ENCODE measurements at regions not wholly inside any gene's neighbourhood (a gene's known extent, or its start where the extent isn't known, plus 50 kb on each side); places are given as distances from the start of the nearest gene placed in this dataset.

- no peaks in the 10 kb centered on the region for H3K9me3 Mint-ChIP-seq
- Histone ChIP-seq H3K4me3 (ENCODE audit: control insufficient read depth in 1 of 2, extremely low read depth in 1 of 2, low read length in 1 of 2) (no peak overlapping the region), H3K36me3 (ENCODE audit: control insufficient read depth in 2 of 2, extremely low read depth in 1 of 2, insufficient read depth in 1 of 2, low read length in 1 of 2) (no peaks in the 10 kb centered on the region), H3K9me3 (no peaks in the 10 kb centered on the region), H3K4me1 (ENCODE audit: control insufficient read depth in 1 of 2, extremely low read depth in 1 of 2, insufficient read depth in 2 of 2, low read length in 2 of 2) (no peaks in the 10 kb centered on the region), H3K27me3 (replicated peaks in 1 of 2; ENCODE audit: control insufficient read depth in 2 of 2, extremely low read depth in 1 of 2, insufficient read depth in 2 of 2, low read length in 1 of 2) (no peaks in the 10 kb centered on the region), H3K27ac (ENCODE audit: low read length) (no peak overlapping the region)
- no peaks in the 10 kb centered on the region for H3K27me3 Mint-ChIP-seq
- no peak overlapping the region for H3K27ac Mint-ChIP-seq
- ATAC-seq (replicated peaks in 1 of 4) (no peak), DNase-seq (no peak)
- POLR2A ChIA-PET = interaction anchor here in 1 of 2 donors (0.6 kb wide), 1 partner anchor 40 kb away, joined by 3 read pairs; no protein-coding TSS in a partner anchor
- no peak overlapping the region for H3K4me3 Mint-ChIP-seq
- 94% methylated on average over 2 of the region's 7 CpGs for WGBS (ENCODE audit: insufficient coverage)
- peaks cover 3 to 10% (median 9%) of the 10 kb centered on the region in 3 donors for H3K4me1 Mint-ChIP-seq
- CTCF ChIA-PET = interaction anchor here in 1 of 2 donors (1.4 kb wide), 1 partner anchor 9 kb away, joined by 6 read pairs; no protein-coding TSS in a partner anchor
- no peaks in the 10 kb centered on the region for H3K36me3 Mint-ChIP-seq
Observed at GRCh38 chr6:142700671-142701312, 244.2 kb downstream of the HIVEP2 start.

Measured in T-cell (primary cell).